ENCODE measurements at regions not wholly inside any gene's neighbourhood (a gene's known extent, or its start where the extent isn't known, plus 50 kb on each side); places are given as distances from the start of the nearest gene placed in this dataset.

DNA sequence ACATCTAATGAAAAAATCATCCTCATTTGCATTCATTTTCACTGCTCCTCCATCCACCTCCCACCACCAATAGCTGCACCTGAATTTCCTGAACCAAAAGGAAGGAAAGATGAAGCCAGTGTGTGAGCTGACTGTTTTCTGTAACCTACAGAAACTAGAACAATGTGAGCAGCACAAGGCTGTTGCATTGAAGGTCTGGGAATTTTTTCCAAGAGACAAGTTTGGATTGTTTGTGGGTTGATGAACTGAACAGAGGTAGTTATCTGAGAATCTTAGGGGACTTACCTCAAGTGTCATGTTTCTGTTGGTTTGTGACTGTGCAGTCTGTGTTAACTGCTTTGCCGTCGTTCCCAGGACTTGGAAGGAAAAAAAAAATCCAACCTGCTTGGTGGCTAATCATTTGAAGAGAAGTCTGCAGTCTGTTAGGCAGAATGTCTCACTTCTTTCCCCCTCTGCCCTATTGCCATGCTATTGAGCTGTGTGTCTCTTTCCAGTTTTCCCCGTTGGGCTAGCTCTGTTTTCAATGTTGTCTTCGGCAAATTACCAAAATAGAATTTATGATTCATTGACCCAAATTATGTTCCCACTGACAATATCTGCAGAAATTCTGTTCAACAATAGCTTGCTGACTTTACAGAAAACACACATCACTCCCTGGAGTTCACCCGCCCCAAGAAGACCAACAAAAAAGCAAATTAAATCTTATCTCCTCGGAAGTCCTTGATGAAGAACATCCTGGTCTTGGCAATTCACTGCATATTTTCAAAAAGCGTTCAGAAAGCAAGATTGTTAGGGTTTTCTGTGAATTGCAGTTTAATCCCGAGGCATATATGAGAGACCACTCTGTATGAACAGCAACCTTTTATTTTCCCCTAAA, 76.0 kb downstream of the SC5D start:
- TF ChIP-seq OVOL3 (tag by site-specific recombination; IDR thresholded peaks at IDR 0.05) = no peak
- TF ChIP-seq YY1 (tag by site-specific recombination; IDR thresholded peaks at IDR 0.05) = no peak
- TF ChIP-seq, protein P1, sequence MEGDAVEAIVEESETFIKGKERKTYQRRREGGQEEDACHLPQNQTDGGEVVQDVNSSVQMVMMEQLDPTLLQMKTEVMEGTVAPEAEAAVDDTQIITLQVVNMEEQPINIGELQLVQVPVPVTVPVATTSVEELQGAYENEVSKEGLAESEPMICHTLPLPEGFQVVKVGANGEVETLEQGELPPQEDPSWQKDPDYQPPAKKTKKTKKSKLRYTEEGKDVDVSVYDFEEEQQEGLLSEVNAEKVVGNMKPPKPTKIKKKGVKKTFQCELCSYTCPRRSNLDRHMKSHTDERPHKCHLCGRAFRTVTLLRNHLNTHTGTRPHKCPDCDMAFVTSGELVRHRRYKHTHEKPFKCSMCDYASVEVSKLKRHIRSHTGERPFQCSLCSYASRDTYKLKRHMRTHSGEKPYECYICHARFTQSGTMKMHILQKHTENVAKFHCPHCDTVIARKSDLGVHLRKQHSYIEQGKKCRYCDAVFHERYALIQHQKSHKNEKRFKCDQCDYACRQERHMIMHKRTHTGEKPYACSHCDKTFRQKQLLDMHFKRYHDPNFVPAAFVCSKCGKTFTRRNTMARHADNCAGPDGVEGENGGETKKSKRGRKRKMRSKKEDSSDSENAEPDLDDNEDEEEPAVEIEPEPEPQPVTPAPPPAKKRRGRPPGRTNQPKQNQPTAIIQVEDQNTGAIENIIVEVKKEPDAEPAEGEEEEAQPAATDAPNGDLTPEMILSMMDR (tag by site-specific recombination; IDR thresholded peaks at IDR 0.05) = no peak
- no peak for TF ChIP-seq ZNF174 (tag by site-specific recombination; IDR thresholded peaks at IDR 0.05)
- TF ChIP-seq ZNF211 (tag by site-specific recombination; IDR thresholded peaks at IDR 0.05; ENCODE audit: low read depth) = no peak
- TF ChIP-seq, protein P2, sequence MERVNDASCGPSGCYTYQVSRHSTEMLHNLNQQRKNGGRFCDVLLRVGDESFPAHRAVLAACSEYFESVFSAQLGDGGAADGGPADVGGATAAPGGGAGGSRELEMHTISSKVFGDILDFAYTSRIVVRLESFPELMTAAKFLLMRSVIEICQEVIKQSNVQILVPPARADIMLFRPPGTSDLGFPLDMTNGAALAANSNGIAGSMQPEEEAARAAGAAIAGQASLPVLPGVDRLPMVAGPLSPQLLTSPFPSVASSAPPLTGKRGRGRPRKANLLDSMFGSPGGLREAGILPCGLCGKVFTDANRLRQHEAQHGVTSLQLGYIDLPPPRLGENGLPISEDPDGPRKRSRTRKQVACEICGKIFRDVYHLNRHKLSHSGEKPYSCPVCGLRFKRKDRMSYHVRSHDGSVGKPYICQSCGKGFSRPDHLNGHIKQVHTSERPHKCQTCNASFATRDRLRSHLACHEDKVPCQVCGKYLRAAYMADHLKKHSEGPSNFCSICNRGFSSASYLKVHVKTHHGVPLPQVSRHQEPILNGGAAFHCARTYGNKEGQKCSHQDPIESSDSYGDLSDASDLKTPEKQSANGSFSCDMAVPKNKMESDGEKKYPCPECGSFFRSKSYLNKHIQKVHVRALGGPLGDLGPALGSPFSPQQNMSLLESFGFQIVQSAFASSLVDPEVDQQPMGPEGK (tag by site-specific recombination; IDR thresholded peaks at IDR 0.05) = no peak
- no peak for TF ChIP-seq ZNF561 (tag by site-specific recombination; IDR thresholded peaks at IDR 0.05; ENCODE audit: borderline replicate concordance)
- TF ChIP-seq ZNF132 (tag by site-specific recombination; IDR thresholded peaks at IDR 0.05; ENCODE audit: borderline replicate concordance) = no peak
- no peak for TF ChIP-seq ZNF701 (tag by site-specific recombination; IDR thresholded peaks at IDR 0.05)
- no peak for TF ChIP-seq MYNN (tag by site-specific recombination; IDR thresholded peaks at IDR 0.05; ENCODE audit: borderline replicate concordance)
- TF ChIP-seq, protein P3, sequence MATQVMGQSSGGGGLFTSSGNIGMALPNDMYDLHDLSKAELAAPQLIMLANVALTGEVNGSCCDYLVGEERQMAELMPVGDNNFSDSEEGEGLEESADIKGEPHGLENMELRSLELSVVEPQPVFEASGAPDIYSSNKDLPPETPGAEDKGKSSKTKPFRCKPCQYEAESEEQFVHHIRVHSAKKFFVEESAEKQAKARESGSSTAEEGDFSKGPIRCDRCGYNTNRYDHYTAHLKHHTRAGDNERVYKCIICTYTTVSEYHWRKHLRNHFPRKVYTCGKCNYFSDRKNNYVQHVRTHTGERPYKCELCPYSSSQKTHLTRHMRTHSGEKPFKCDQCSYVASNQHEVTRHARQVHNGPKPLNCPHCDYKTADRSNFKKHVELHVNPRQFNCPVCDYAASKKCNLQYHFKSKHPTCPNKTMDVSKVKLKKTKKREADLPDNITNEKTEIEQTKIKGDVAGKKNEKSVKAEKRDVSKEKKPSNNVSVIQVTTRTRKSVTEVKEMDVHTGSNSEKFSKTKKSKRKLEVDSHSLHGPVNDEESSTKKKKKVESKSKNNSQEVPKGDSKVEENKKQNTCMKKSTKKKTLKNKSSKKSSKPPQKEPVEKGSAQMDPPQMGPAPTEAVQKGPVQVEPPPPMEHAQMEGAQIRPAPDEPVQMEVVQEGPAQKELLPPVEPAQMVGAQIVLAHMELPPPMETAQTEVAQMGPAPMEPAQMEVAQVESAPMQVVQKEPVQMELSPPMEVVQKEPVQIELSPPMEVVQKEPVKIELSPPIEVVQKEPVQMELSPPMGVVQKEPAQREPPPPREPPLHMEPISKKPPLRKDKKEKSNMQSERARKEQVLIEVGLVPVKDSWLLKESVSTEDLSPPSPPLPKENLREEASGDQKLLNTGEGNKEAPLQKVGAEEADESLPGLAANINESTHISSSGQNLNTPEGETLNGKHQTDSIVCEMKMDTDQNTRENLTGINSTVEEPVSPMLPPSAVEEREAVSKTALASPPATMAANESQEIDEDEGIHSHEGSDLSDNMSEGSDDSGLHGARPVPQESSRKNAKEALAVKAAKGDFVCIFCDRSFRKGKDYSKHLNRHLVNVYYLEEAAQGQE (tag by site-specific recombination; IDR thresholded peaks at IDR 0.05) = no peak
- TF ChIP-seq ZNF311 (tag by site-specific recombination; IDR thresholded peaks at IDR 0.05; ENCODE audit: borderline replicate concordance) = no peak
- no peak for TF ChIP-seq GLI4 (tag by site-specific recombination; IDR thresholded peaks at IDR 0.05)
- TF ChIP-seq GLIS2 (tag by site-specific recombination; IDR thresholded peaks at IDR 0.05) = no peak

All from HEK293 (cell line).